Lung (tissue), 11 donors: ENCODE measurements at regions not wholly inside any gene's neighbourhood (a gene's known extent, or its start where the extent isn't known, plus 50 kb on each side); places are given as distances from the start of the nearest gene placed in this dataset.

Source experiments
- ATAC-seq: fragments of 200-7000 bp; cut with Tn5 transposase; one replicate; pipeline ENCODE4 v1.9.1; 2020; ENCODE audit warnings: moderate number of reproducible peaks; ENCODE audit not compliant: insufficient read depth, low FRiP score
- DNase-seq, 3 donors: peaks; one replicate each; pipeline ENCODE4 v3.0.0-alpha.2; 2013 to 2017
- H3K27ac ChIP-seq, 2 donors: one replicate each; pipeline ENCODE4 v1.5.1; 2013; ENCODE audit warnings: mild to moderate bottlenecking in 2 of 2, moderate library complexity in 2 of 2, control low read depth in 1 of 2, inconsistent platforms in 1 of 2, low read depth in 1 of 2, low read length in 1 of 2
- H3K27me3 ChIP-seq, 3 donors: one replicate each; pipeline ENCODE4 v1.5.1; 2013; ENCODE audit warnings: low read length in 2 of 3; ENCODE audit not compliant: control insufficient read depth in 3 of 3, insufficient read depth in 3 of 3
- H3K36me3 ChIP-seq, 4 donors: one replicate each; pipeline ENCODE4 v1.5.1; 2013; ENCODE audit warnings: low read length in 4 of 4, mild to moderate bottlenecking in 1 of 4, moderate library complexity in 1 of 4; ENCODE audit not compliant: control insufficient read depth in 4 of 4, insufficient read depth in 4 of 4
- H3K4me1 ChIP-seq, 5 donors: one replicate each; pipeline ENCODE4 v1.5.1; 2013; ENCODE audit warnings: low read length in 5 of 5, mild to moderate bottlenecking in 2 of 5, moderate library complexity in 1 of 5; ENCODE audit not compliant: control insufficient read depth in 5 of 5, insufficient read depth in 5 of 5
- H3K4me3 ChIP-seq: one replicate; pipeline ENCODE4 v1.5.1; 2013; ENCODE audit warnings: mild to moderate bottlenecking, control low read depth, moderate library complexity
- H3K9ac ChIP-seq, 2 donors: one replicate each; pipeline ENCODE4 v1.5.1; 2013; ENCODE audit warnings: low read length in 2 of 2, control low read depth in 1 of 2; ENCODE audit not compliant: insufficient read depth in 1 of 2
- H3K9me3 ChIP-seq, 4 donors: one replicate each; pipeline ENCODE4 v1.5.1; 2013; ENCODE audit warnings: low read length in 3 of 4, mild to moderate bottlenecking in 1 of 4, moderate library complexity in 1 of 4; ENCODE audit not compliant: control insufficient read depth in 4 of 4, insufficient read depth in 3 of 4
- WGBS, 2 donors: extraction: QIAGEN DNeasy Blood & Tissue Kit; methylation state at CpG; one replicate each; pipeline ENCODE4 v1.1.7; 2013; 5-methylcytosine and 5-hydroxymethylcytosine counted together
- TF ChIP-seq, protein P1 (sequence below): IDR thresholded peaks from 2 replicates; pipeline ENCODE4 v1.5.1; 2012; ENCODE audit warnings: mild to moderate bottlenecking; ENCODE audit errors: control extremely low read depth, extremely low read depth
- donor health status: control.
- donor health status: control.
- donor health status: Bipolar disorder and iron deficiency.
- donor health status: healthy.
- donor health status: DM: yes; HTN: yes; CAD: no.

DNA sequence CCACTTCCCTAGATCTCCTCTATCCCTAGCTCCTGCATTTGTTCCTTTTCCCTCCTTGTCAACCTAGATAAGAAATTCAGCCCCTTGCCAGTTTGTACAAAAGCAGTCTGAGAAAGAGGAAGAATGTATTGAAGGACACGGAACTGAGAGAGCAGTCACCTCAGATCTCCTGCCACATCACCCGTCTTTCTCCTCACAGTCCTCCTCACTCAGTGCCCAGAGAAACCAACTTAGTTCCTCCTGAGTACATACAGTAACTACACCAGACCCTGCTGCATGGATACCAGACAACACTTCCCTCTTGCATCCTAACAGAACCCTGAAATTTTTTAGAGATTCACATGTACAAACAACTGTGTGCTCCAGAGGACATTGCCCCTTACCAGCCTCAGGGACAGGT, 563.6 kb upstream of the ADAMTS9 start:
- TF ChIP-seq, protein P1, sequence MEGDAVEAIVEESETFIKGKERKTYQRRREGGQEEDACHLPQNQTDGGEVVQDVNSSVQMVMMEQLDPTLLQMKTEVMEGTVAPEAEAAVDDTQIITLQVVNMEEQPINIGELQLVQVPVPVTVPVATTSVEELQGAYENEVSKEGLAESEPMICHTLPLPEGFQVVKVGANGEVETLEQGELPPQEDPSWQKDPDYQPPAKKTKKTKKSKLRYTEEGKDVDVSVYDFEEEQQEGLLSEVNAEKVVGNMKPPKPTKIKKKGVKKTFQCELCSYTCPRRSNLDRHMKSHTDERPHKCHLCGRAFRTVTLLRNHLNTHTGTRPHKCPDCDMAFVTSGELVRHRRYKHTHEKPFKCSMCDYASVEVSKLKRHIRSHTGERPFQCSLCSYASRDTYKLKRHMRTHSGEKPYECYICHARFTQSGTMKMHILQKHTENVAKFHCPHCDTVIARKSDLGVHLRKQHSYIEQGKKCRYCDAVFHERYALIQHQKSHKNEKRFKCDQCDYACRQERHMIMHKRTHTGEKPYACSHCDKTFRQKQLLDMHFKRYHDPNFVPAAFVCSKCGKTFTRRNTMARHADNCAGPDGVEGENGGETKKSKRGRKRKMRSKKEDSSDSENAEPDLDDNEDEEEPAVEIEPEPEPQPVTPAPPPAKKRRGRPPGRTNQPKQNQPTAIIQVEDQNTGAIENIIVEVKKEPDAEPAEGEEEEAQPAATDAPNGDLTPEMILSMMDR, result no peak
- DNase-seq (no peak), ATAC-seq (no peak)
- H3K9ac ChIP-seq, result no peak overlapping the region
- H3K27ac ChIP-seq, result no peak overlapping the region
- WGBS, 2 donors, result 53 to 78% methylated on average over 2 of the region's 2 CpGs
- no peaks in the 10 kb centered on the region for H3K27me3 ChIP-seq
- no peaks in the 10 kb centered on the region for H3K4me1 ChIP-seq
- no peaks in the 10 kb centered on the region for H3K9me3 ChIP-seq
- H3K4me3 ChIP-seq, result no peak overlapping the region
- H3K36me3 ChIP-seq, result no peaks in the 10 kb centered on the region

DNA sequence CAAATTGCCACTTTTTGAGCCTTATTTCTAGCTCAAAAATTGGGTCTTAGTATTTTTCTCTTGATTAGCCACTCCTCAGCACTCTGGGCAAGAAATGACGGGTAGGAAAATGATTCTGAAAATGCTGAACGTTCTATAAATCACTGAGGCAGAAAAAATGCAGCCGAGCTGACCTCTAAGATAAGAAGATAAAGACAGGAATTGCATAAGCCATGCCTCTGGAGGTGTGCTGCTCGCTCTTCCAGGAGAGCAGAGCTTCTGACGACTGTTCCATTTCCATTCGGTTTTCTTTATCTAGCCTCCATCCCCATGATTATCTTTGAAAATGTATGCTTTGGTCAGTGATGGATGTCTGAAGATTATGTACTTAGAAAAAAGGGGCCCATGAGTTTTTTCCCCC, 558.8 kb upstream of the ADAMTS9 start:
- Histone ChIP-seq H3K4me1 (peaks cover 0 to 6% (median 0%) of the 10 kb centered on the region in 5 donors), H3K4me3 (no peak overlapping the region), H3K9ac (no peak overlapping the region), H3K27ac (no peak overlapping the region), H3K9me3 (no peaks in the 10 kb centered on the region), H3K36me3 (no peaks in the 10 kb centered on the region), H3K27me3 (no peaks in the 10 kb centered on the region)
- TF ChIP-seq, protein P1, result no peak
- DNase-seq, result no peak
- ATAC-seq, result no peak
- 62 to 66% methylated on average over 6 of the region's 6 CpGs for WGBS, 2 donors

DNA sequence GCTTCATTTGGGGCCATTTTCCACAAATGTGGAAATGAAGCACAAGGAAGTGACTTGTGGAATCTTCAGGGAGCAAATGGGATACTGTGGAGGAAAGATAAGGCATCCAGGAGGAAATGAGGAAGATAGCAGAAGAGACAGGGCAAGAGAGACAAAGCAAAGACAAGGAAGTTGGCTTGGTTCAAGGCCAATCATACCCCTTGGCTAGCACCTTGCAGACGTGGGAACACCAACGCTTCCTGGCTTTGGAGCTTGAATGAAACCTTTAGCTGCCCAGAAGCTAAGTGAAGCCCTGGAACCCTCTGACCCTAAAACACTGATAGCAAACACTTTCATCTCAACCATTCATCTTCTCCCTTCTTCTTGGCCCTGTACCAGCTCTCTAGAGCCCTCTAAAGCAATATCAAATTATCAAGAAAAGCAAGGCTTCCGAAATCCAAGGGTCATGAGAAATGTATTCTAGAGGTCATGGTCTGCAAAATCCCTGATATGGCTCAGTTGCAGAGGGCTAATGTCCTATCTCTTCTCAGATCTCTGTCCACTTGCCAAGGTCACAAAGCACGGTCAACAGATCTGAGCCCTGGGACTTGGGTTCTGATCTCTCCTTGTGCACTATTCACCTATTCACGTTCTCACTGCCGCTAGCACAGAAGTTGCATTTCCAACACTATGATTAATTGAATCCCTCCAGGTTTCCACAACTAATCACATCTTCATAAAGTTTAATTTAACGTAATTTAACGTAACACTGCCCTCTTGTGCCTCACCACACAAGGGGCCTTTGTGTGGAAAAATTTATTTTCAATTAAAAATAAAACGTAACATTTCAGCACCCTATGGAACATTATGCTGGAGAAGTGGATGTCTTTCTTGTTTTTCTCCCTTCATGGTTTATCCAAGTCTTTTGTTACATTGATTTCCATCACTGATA, 557.6 kb upstream of the ADAMTS9 start:
- H3K4me3 ChIP-seq, result no peak overlapping the region
- H3K9ac ChIP-seq, result no peak overlapping the region
- WGBS, 2 donors, result 48 to 72% methylated on average over 9 of the region's 9 CpGs
- no peak for ATAC-seq
- H3K36me3 ChIP-seq, result no peaks in the 10 kb centered on the region
- H3K4me1 ChIP-seq, result peaks cover 0 to 6% (median 0%) of the 10 kb centered on the region in 5 donors
- TF ChIP-seq, protein P1, result no peak
- H3K27me3 ChIP-seq, result no peaks in the 10 kb centered on the region
- no peak overlapping the region for H3K27ac ChIP-seq
- no peaks in the 10 kb centered on the region for H3K9me3 ChIP-seq
- DNase-seq, result peak in 2 of 3 donors; percentile 52 to 67
